Keratinocyte (primary cell): ENCODE measurements at regions not wholly inside any gene's neighbourhood (a gene's known extent, or its start where the extent isn't known, plus 50 kb on each side); places are given as distances from the start of the nearest gene placed in this dataset.

ENCODE experiments used
- CTCF ChIP-seq, 3 experiments: IDR thresholded peaks in 1 of 3; conservative IDR thresholded peaks in 1 of 3; optimal IDR thresholded peaks in 1 of 3; 2 replicates in 2 of 3; 3 replicates in 1 of 3; pipeline versions ENCODE3 to v1.5.1; 2011; ENCODE audit warnings: low read length in 3 of 3, mild to moderate bottlenecking in 3 of 3, moderate library complexity in 2 of 3, control low read depth in 1 of 3, inconsistent platforms in 1 of 3; ENCODE audit not compliant: insufficient read depth in 2 of 3; ENCODE audit errors: extremely low read depth in 1 of 3
- EZH2 ChIP-seq: IDR thresholded peaks from one replicate; pipeline ENCODE4 v1.6.1; 2012; ENCODE audit warnings: inconsistent platforms, mild to moderate bottlenecking, low read length, moderate library complexity

DNA sequence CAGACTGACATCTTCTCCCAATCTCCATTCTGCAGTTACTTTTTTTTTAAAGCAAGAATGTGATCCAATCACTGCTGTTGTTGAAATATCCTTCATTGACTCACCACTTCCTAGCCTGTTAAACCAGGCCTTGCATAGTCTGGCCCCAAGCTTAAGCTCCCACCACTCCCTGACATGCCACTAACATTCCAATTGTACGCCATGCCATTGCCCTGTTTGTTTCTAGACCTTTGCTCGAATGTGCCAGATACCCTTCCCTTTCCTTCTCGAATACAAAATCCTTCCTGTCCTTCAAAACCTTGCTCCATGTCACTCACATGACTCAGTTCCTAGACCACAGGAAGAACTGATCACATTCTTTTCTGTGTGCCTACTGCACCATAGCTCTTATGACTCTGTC, 224.2 kb downstream of the CYRIA start:
- TF ChIP-seq CTCF (optimal IDR thresholded peaks at IDR 0.05 in 1 of 3, IDR thresholded peaks at IDR 0.05 in 1 of 3, conservative IDR thresholded peaks at IDR 0.05 in 1 of 3; ENCODE audit: extremely low read depth in 1 of 3, insufficient read depth in 2 of 3, low read length in 3 of 3) (no peak), EZH2 (no peak)
